ENCODE measurements at regions not wholly inside any gene's neighbourhood (a gene's known extent, or its start where the extent isn't known, plus 50 kb on each side); places are given as distances from the start of the nearest gene placed in this dataset.
"Not testable (repeated sequence)": the region's sequence is repeated elsewhere in the genome, so short reads cannot be mapped to it uniquely, and the experiment has no call there.

DNA sequence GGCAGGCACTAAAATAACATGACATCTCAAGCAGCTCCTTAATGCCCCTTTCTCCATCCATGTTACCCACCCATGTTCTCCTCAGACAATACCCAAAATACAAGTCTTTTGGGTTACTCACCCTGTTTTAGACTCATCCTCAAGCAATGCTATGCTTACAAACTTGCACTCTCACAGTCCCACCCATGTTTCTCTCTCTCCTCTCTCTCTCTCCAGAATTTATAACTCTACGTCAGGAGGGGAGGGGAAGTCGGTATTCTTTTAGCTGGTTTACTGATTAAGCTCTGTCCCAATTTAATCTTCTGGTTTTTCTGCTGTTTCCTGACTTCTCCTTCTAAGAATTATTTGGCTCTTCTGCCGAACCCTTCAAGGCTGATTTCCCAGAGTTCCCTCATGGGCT is 98.0 kb upstream of the NR5A2 start:
- Histone ChIP-seq H3K27me3 (replicated peaks; ENCODE audit: insufficient read depth) (no peaks in the 10 kb centered on the region), H3K36me3 (no peaks in the 10 kb centered on the region), H3K27ac (no peak overlapping the region), H3K4me3 (no peak overlapping the region), H3K4me1 (ENCODE audit: control insufficient read depth in 1 of 2, low read depth in 2 of 2) (no peaks in the 10 kb centered on the region), H3K9me3 (no peaks in the 10 kb centered on the region)
- TF ChIP-seq, protein P1, sequence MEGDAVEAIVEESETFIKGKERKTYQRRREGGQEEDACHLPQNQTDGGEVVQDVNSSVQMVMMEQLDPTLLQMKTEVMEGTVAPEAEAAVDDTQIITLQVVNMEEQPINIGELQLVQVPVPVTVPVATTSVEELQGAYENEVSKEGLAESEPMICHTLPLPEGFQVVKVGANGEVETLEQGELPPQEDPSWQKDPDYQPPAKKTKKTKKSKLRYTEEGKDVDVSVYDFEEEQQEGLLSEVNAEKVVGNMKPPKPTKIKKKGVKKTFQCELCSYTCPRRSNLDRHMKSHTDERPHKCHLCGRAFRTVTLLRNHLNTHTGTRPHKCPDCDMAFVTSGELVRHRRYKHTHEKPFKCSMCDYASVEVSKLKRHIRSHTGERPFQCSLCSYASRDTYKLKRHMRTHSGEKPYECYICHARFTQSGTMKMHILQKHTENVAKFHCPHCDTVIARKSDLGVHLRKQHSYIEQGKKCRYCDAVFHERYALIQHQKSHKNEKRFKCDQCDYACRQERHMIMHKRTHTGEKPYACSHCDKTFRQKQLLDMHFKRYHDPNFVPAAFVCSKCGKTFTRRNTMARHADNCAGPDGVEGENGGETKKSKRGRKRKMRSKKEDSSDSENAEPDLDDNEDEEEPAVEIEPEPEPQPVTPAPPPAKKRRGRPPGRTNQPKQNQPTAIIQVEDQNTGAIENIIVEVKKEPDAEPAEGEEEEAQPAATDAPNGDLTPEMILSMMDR (IDR thresholded peaks at IDR 0.05): no peak
- DNase-seq (ENCODE audit: low spot score) (no peak), ATAC-seq (ENCODE audit: insufficient number of reproducible peaks, low FRiP score, low read depth) (no peak)

DNA sequence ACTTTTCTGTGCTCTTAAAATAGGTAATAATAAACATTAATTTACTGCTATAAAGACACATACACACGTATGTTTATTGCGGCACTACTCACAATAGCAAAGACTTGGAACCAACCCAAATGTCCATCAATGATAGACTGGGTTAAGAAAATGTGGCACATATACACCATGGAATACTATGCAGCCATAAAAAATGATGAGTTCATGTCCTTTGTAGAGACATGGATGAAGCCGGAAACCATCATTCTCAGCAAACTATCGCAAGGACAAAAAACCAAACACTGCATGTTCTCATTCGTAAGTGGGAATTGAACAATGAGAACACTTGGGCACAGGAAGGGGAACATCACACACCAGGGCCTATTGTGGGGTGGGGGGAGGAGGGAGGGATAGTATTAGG is 97.4 kb upstream of the NR5A2 start:
- not testable (repeated sequence) for H3K4me1 ChIP-seq (ENCODE audit: control insufficient read depth in 1 of 2, low read depth in 2 of 2); H3K27ac ChIP-seq; ATAC-seq (ENCODE audit: insufficient number of reproducible peaks, low FRiP score, low read depth); H3K36me3 ChIP-seq; DNase-seq (ENCODE audit: low spot score); H3K9me3 ChIP-seq; H3K27me3 ChIP-seq (replicated peaks; ENCODE audit: insufficient read depth); H3K4me3 ChIP-seq

DNA sequence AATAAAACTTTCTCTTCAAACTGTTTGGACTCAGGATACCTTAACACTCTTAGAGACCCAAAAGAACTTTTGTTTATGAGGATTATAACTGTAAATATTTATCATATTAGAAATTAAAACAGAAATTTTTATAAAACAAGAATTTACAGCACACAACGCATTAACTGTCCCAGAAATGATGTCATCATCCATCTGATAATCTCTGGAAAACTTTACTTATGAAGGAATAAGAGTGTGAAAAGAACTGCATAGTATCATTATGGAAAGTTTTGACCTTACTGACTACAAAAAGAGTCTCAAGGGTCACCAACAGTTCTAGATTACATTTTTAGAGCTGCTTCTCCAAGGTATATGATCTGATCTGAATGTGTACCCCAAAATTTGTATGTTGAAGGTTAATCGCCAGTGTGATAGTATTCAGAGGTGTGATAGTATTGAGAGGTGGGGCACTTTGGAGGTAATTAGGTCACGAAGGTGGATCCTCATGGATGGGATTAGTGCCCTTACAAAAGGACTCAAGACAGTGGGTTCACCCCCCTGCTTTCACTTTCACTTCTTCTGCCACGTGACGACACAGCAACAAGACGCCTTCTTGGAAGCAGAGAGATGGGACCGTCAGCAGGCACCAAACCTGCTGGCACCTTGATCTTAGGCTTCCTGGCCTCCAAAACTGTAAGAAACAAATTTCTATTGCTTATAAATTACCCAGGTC is 95.7 kb upstream of the NR5A2 start:
- no peaks in the 10 kb centered on the region for H3K27me3 ChIP-seq (replicated peaks; ENCODE audit: insufficient read depth)
- H3K36me3 ChIP-seq: no peaks in the 10 kb centered on the region
- peak overlapping the region; percentile 36 for H3K4me3 ChIP-seq
- no peak for ATAC-seq (ENCODE audit: insufficient number of reproducible peaks, low FRiP score, low read depth)
- no peak for DNase-seq (ENCODE audit: low spot score)
- no peak overlapping the region for H3K27ac ChIP-seq
- H3K9me3 ChIP-seq: no peaks in the 10 kb centered on the region
- no peaks in the 10 kb centered on the region for H3K4me1 ChIP-seq (ENCODE audit: control insufficient read depth in 1 of 2, low read depth in 2 of 2)
- TF ChIP-seq, protein P1 (IDR thresholded peaks at IDR 0.05): no peak

DNA sequence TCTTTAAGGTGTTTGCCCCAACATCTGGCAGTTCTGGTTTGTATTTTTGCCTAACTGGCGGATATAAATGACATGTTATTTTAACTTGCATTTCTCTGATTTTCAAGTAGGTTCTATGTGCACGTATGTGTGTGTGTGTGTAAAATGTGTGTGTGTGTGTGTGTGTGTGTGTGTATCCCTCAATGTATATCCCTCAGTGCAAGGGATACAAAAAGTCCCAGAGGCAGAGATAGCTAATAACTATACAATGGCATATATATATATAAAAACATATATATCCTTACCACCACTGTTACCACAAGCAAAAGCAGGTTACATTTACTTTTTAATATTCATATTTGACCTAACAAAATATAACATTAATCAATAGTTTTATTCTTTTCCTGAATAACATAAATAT is 95.0 kb upstream of the NR5A2 start:
- H3K27ac ChIP-seq: no peak overlapping the region
- TF ChIP-seq, protein P1 (IDR thresholded peaks at IDR 0.05): no peak
- H3K9me3 ChIP-seq: no peaks in the 10 kb centered on the region
- H3K36me3 ChIP-seq: no peaks in the 10 kb centered on the region
- no peak for DNase-seq (ENCODE audit: low spot score)
- ATAC-seq (ENCODE audit: insufficient number of reproducible peaks, low FRiP score, low read depth): no peak
- H3K4me1 ChIP-seq (ENCODE audit: control insufficient read depth in 1 of 2, low read depth in 2 of 2): no peaks in the 10 kb centered on the region
- peak overlapping the region; percentile 36 for H3K4me3 ChIP-seq
- no peaks in the 10 kb centered on the region for H3K27me3 ChIP-seq (replicated peaks; ENCODE audit: insufficient read depth)

DNA sequence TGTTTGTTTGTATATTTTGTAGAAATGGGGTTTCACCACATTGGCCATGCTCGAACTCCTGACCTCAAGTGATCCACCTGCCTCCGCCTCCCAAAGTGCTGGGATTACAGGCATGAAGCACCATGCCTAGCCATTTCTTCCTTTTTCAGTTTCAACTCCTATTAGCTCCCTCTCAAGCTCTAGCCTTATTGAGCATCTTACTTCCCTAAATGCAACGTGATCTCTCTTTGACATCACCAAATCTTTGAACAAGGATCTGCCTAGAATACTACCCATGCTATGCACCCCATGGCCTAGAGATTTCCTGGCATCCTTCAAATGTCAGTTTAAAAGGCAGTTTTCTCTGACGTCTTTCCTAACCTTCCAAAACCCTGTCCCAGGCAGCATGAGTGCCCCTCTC is 91.1 kb upstream of the NR5A2 start:
- TF ChIP-seq, protein P1 (IDR thresholded peaks at IDR 0.05): no peak
- Histone ChIP-seq H3K9me3 (no peaks in the 10 kb centered on the region), H3K27me3 (replicated peaks; ENCODE audit: insufficient read depth) (no peaks in the 10 kb centered on the region), H3K4me3 (no peak overlapping the region), H3K27ac (no peak overlapping the region), H3K4me1 (ENCODE audit: control insufficient read depth in 1 of 2, low read depth in 2 of 2) (no peaks in the 10 kb centered on the region), H3K36me3 (no peaks in the 10 kb centered on the region)
- DNase-seq (ENCODE audit: low spot score): no peak
- ATAC-seq (ENCODE audit: insufficient number of reproducible peaks, low FRiP score, low read depth): no peak

DNA sequence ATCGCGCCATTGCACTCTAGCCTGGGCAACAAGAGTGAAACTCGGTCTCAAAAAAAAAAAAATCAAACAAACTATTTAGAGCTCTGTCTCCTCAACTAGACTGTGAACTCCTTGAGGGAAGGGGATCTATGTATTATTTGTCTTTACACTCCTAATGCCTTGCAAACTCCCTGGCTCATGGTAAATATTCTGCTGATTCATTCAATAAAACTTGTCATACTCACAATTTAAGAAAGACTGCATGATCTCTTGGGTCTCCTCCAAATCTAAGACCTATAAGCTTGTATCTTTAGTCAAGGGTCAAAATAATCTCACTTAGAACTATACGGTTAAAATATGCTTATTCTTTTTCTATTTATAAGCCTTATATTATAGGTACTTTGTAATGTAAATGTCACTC is 90.3 kb upstream of the NR5A2 start:
- TF ChIP-seq, protein P1 (IDR thresholded peaks at IDR 0.05): no peak
- H3K4me3 ChIP-seq: no peak overlapping the region
- no peaks in the 10 kb centered on the region for H3K36me3 ChIP-seq
- H3K9me3 ChIP-seq: no peaks in the 10 kb centered on the region
- H3K27me3 ChIP-seq (replicated peaks; ENCODE audit: insufficient read depth): no peaks in the 10 kb centered on the region
- no peaks in the 10 kb centered on the region for H3K4me1 ChIP-seq (ENCODE audit: control insufficient read depth in 1 of 2, low read depth in 2 of 2)
- H3K27ac ChIP-seq: no peak overlapping the region
- no peak for ATAC-seq (ENCODE audit: insufficient number of reproducible peaks, low FRiP score, low read depth)
- DNase-seq (ENCODE audit: low spot score): no peak

Measured in thoracic aorta (tissue), 2 donors.